ENCODE measurements at regions not wholly inside any gene's neighbourhood (a gene's known extent, or its start where the extent isn't known, plus 50 kb on each side); places are given as distances from the start of the nearest gene placed in this dataset.

- TF ChIP-seq CTCF (conservative IDR thresholded peaks at IDR 0.05 in 1 of 2, IDR thresholded peaks at IDR 0.05 in 1 of 2; ENCODE audit: low read depth in 1 of 2, low read length in 2 of 2) (no peak), EZH2 (IDR thresholded peaks at IDR 0.05; ENCODE audit: low read length, missing control alignments) (no peak)
Observed at GRCh38 chr5:56580864-56581263, 234.5 kb upstream of the MAP3K1 start.

Data from fibroblast of lung (primary cell).